ENCODE measurements at regions not wholly inside any gene's neighbourhood (a gene's known extent, or its start where the extent isn't known, plus 50 kb on each side); places are given as distances from the start of the nearest gene placed in this dataset.

- no peak for DNase-seq (ENCODE audit: low spot score)
- no peaks in the 10 kb centered on the region for H3K36me3 Mint-ChIP-seq
Observed at GRCh38 chr10:62620491-62620890, 184.0 kb upstream of the ADO start.

GRCh38 chr10:62623223-62623622 is 181.3 kb upstream of the ADO start:
- Histone ChIP-seq H4K20me1 (ENCODE audit: low read depth) (no peaks in the 10 kb centered on the region), H3K4me3 (no peak overlapping the region), H3K27ac (no peak overlapping the region), H3K27me3 (no peaks in the 10 kb centered on the region), H3K9me3 (ENCODE audit: low read depth) (no peaks in the 10 kb centered on the region), H3K9ac (no peak overlapping the region), H3K79me2 (ENCODE audit: low read depth) (no peaks in the 10 kb centered on the region), H3K36me3 (no peaks in the 10 kb centered on the region), H2AFZ (replicated peaks) (no peak overlapping the region), H3K4me1 (no peaks in the 10 kb centered on the region), H3F3A (ENCODE audit: low read depth) (no peaks in the 10 kb centered on the region), H3K4me2 (no peak overlapping the region)
- H3K36me3 Mint-ChIP-seq: no peaks in the 10 kb centered on the region
- no peak for DNase-seq (ENCODE audit: low spot score)
- no peak for TF ChIP-seq CTCF (IDR thresholded peaks at IDR 0.05)
- no peak for TF ChIP-seq EZH2phosphoT487 (IDR thresholded peaks at IDR 0.05)
- no peak for TF ChIP-seq EZH2 (IDR thresholded peaks at IDR 0.05)
- no peaks in the 10 kb centered on the region for H3K9me3 Mint-ChIP-seq
- peaks cover 30% of the 10 kb centered on the region for H3K4me1 Mint-ChIP-seq
- H3K27me3 Mint-ChIP-seq (ENCODE audit: insufficient read depth, low read depth): peaks cover 8% of the 10 kb centered on the region
- H3K27ac Mint-ChIP-seq: no peak overlapping the region
- no peak overlapping the region for H3K4me3 Mint-ChIP-seq

More at GRCh38 chr10:62620491-62620890, 184.0 kb upstream of the ADO start:
- Histone ChIP-seq H3K9ac (no peak overlapping the region), H3K27ac (no peak overlapping the region), H2AFZ (replicated peaks) (no peak overlapping the region), H4K20me1 (ENCODE audit: low read depth) (no peaks in the 10 kb centered on the region), H3K27me3 (no peaks in the 10 kb centered on the region), H3K4me1 (no peaks in the 10 kb centered on the region), H3K4me3 (no peak overlapping the region), H3K4me2 (no peak overlapping the region), H3K9me3 (ENCODE audit: low read depth) (no peaks in the 10 kb centered on the region), H3F3A (ENCODE audit: low read depth) (no peaks in the 10 kb centered on the region), H3K36me3 (no peaks in the 10 kb centered on the region), H3K79me2 (ENCODE audit: low read depth) (no peaks in the 10 kb centered on the region)
- no peak overlapping the region for H3K4me3 Mint-ChIP-seq
- peaks cover 8% of the 10 kb centered on the region for H3K27me3 Mint-ChIP-seq (ENCODE audit: insufficient read depth, low read depth)
- no peak overlapping the region for H3K27ac Mint-ChIP-seq
- H3K4me1 Mint-ChIP-seq: peaks cover 3% of the 10 kb centered on the region
- TF ChIP-seq EZH2phosphoT487 (IDR thresholded peaks at IDR 0.05) (no peak), CTCF (IDR thresholded peaks at IDR 0.05) (no peak), EZH2 (IDR thresholded peaks at IDR 0.05) (no peak)
- H3K9me3 Mint-ChIP-seq: no peaks in the 10 kb centered on the region

GRCh38 chr10:62625484-62625883 is 179.0 kb upstream of the ADO start:
- no peaks in the 10 kb centered on the region for H3K79me2 ChIP-seq (ENCODE audit: low read depth)
- H3K4me1 ChIP-seq: no peaks in the 10 kb centered on the region
- TF ChIP-seq CTCF (IDR thresholded peaks at IDR 0.05) (no peak), EZH2 (IDR thresholded peaks at IDR 0.05) (no peak), EZH2phosphoT487 (IDR thresholded peaks at IDR 0.05) (no peak)
- H3K4me2 ChIP-seq: no peak overlapping the region
- H3K4me3 ChIP-seq: no peak overlapping the region
- no peak overlapping the region for H3K27ac ChIP-seq
- Mint-ChIP-seq H3K4me1 (peaks cover 27% of the 10 kb centered on the region), H3K27me3 (ENCODE audit: insufficient read depth, low read depth) (peaks cover 8% of the 10 kb centered on the region), H3K36me3 (no peaks in the 10 kb centered on the region), H3K4me3 (no peak overlapping the region), H3K9me3 (no peaks in the 10 kb centered on the region), H3K27ac (no peak overlapping the region)
- H3K36me3 ChIP-seq: no peaks in the 10 kb centered on the region
- H3K9me3 ChIP-seq (ENCODE audit: low read depth): no peaks in the 10 kb centered on the region
- no peaks in the 10 kb centered on the region for H3K27me3 ChIP-seq
- no peak overlapping the region for H3K9ac ChIP-seq
- H3F3A ChIP-seq (ENCODE audit: low read depth): no peaks in the 10 kb centered on the region
- no peak overlapping the region for H2AFZ ChIP-seq (replicated peaks)
- H4K20me1 ChIP-seq (ENCODE audit: low read depth): no peaks in the 10 kb centered on the region
- DNase-seq (ENCODE audit: low spot score): no peak

Measured in neural progenitor cell (in vitro differentiated cells).